ENCODE measurements at regions not wholly inside any gene's neighbourhood (a gene's known extent, or its start where the extent isn't known, plus 50 kb on each side); places are given as distances from the start of the nearest gene placed in this dataset.

DNA sequence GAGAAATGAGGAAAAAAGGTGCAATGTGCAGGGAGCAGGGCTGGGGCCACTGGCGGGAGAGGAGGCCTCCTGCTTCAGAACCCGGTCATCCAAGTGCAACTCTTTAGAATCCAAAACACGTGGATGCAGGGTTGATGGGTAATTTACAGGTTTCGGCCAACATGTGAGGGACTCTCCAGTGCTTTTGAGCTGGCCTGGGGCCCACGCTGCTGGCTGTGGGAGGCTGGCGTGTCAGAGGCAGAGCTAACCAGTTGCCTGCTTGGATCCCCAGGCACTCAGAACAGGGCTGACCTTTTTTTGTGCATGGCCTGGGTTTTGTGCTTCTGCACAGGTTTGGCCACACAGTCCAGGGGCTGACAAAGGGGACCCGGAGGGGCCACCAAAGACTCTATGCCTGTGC, 61.6 kb downstream of the GADD45G start:
- no peak for DNase-seq
- TF ChIP-seq GATA1 (IDR thresholded peaks at IDR 0.05; ENCODE audit: low read depth, low read length) = no peak
- no peak for TF ChIP-seq POLR2A (IDR thresholded peaks at IDR 0.05; ENCODE audit: low read length)

DNA sequence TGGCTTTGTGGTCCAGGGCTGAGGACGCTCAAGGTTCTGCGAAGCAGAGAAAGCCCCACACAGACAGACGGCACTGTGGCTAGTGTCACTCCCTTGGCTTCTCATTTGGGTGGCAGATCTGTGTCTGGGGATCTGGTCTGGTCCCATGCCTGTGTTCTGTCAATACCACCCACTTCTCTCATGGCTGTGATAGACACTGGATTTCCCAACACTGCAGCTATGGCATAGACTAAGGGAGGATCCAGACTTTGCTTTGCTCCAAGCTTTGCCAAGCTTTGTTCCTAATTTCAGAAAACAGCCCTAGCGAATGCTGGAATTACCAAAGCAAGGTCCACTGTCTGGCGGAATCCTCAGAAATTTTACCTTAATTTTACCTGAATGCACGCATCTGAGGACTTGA, 62.1 kb downstream of the GADD45G start:
- DNase-seq = no peak
- no peak for TF ChIP-seq POLR2A (IDR thresholded peaks at IDR 0.05; ENCODE audit: low read length)
- no peak for TF ChIP-seq GATA1 (IDR thresholded peaks at IDR 0.05; ENCODE audit: low read depth, low read length)

DNA sequence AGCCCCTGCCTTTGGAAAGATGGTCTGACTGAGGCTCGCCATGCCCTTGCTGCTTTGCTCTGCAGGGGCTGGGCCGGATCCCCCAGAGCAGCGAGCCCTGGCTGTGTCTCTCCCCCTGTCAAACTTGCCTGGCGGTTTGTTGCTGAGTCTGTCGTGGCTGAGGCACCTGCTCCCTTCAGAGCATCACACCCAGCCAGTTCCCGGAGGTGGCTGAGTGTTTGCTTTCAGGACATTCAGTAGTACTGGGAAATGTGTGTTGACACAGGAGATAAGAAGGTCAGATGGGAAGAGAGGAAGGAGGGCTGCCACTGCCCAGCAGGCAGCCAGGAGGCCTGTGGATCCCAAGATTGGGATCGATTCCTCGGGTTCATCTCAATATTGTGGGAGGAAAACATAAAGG, 62.9 kb downstream of the GADD45G start:
- TF ChIP-seq POLR2A (IDR thresholded peaks at IDR 0.05; ENCODE audit: low read length) (no peak), GATA1 (IDR thresholded peaks at IDR 0.05; ENCODE audit: low read depth, low read length) (no peak)
- no peak for DNase-seq

DNA sequence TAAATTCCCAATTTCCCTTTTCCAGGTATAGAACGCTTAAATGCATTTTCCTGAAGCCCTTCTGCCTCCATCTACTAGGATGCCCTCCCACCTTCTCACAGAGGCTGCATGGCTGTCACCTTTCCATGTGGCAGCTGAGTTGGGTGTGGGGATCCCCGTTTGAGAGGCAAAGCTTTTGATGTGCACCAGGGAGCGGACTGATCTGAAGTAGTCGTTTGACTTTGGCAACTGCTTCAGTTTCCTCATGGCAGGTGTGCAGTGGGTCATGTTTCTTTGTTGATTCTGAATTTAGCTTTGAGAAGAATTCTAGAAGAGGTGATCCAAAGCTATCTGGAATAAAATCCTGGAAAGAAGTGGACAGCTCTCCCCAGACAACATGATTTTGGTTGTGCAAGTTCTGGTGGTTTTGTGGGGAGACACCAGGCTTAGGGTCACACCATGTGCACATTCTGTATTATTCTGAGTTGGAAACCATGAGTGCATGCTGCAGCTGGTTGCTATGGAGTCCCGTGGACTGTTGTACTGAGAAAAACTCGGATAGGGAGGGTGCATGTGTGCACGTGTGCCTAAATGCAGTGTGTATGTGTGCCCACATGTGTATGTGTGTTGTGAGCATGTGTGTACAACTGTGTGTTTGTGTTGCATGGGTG, 63.5 kb downstream of the GADD45G start:
- TF ChIP-seq GATA1 (IDR thresholded peaks at IDR 0.05; ENCODE audit: low read depth, low read length) (no peak), POLR2A (IDR thresholded peaks at IDR 0.05; ENCODE audit: low read length) (no peak)
- DNase-seq = no peak

DNA sequence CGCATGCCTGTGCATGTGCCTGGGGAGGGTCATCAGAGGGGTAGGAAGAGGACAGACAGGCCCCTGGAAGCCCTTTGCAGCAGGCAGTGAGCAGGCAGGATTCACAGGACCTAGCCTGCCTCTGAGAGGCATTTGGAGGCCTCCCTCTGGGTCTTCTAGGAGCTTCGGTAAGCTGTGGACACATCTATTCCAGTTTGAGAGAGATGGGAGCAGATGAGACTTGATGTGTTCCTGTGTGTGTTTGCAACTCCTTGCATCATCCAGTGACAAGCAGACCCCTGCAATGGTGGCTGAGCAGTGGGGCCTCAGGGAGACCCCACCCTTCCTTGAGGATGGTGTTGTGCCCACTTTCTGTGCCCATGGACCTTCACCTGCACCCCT, 64.0 kb downstream of the GADD45G start:
- TF ChIP-seq POLR2A (IDR thresholded peaks at IDR 0.05; ENCODE audit: low read length) (no peak), GATA1 (IDR thresholded peaks at IDR 0.05; ENCODE audit: low read depth, low read length) (no peak)
- no peak for DNase-seq

DNA sequence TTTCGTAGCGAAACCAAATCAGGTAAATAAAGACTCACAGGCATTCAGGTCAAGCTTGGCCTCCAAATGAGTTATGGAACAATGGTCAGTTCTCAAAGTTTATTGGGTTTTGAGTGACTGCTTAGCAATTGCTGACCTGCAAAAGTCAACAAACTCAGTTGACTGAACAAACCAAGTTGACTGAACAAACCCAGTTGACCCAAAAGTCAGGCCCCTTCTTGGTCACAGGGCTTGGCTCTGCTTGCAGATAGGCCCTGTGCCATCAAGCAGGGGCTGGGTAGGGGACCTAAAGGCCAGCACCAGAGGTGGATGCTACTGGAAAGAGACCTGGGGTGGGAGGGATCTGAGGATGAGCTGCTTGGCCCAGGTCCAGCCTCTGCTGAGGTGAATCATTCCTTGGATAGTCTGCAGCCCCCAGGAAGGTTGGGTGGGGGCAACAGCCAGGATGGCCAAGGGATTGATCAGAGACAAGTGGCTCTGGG, 64.6 kb downstream of the GADD45G start:
- TF ChIP-seq POLR2A (IDR thresholded peaks at IDR 0.05; ENCODE audit: low read length) (no peak), GATA1 (IDR thresholded peaks at IDR 0.05; ENCODE audit: low read depth, low read length) (no peak)
- no peak for DNase-seq

DNA sequence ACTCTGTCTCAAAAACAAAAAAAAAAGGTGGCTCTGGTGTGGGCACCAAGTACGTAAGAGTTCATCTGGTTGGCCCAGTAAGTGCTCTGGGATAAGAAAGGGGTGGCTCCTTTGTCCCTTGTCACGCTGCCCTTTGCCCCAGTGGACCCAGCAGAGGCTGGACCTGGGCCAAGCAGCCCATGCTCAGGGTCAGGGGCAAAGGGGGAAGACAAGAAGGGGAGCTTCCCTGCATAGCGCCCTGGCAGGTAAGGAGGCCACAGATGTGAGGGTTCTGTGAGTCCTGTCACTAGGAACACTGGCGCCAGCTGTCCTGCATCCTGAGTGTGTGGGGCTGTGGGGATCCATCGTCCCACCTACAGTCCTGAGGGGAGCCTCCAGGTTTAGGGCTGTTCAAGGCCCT, 65.3 kb downstream of the GADD45G start:
- no peak for DNase-seq
- no peak for TF ChIP-seq GATA1 (IDR thresholded peaks at IDR 0.05; ENCODE audit: low read depth, low read length)
- TF ChIP-seq POLR2A (IDR thresholded peaks at IDR 0.05; ENCODE audit: low read length) = no peak

DNA sequence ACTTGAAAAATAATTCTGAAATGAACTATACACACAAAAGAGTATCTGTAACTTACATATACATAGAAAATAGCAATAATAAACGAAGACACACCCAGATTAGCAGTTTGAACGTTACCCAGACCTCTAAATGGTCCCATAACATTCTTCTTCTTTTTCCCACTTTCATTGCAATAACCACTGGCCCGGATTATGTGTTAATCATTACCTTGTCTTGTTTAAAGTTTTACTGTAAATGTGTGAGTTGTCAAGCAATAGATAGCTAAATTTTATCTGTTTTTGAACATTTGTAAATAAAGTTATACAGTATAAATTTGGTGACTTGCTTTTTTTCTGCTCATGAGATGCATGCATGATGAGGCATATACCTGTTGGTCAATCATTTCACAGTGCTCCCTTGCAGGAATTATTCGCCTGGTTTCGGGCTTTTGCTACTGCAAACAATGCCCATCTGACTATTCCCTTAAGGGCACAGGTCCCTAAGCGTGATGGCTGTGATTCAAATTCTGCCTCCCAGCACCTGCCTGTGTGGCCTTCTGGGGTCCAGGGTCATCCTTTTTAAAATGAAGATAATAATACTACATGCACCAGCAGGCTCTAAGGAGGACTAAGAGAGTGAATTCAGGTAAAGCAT, 66.1 kb downstream of the GADD45G start:
- TF ChIP-seq GATA1 (IDR thresholded peaks at IDR 0.05; ENCODE audit: low read depth, low read length) (no peak), POLR2A (IDR thresholded peaks at IDR 0.05; ENCODE audit: low read length) (no peak)
- no peak for DNase-seq

DNA sequence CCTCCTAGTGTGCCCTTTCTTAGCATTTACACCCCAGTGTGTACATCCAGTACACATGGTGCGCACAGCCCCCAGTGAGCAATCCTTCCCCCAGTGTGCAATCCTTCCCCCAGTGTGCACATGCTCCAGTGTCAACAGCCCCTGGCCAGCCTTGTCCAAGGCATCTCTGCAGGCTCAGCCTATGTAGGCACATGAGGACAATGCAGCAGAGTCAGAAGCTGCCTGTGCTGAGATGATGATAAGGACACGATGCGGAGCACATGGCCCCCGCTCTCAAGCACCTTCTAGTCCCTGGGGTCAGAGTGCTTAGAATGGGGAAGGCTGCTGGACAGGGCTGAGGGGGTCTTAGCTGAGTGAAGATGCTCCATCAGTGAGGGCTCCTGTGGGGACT, 69.8 kb downstream of the GADD45G start:
- TF ChIP-seq GATA1 (IDR thresholded peaks at IDR 0.05; ENCODE audit: low read depth, low read length) (no peak), POLR2A (IDR thresholded peaks at IDR 0.05; ENCODE audit: low read length) (no peak)

DNA sequence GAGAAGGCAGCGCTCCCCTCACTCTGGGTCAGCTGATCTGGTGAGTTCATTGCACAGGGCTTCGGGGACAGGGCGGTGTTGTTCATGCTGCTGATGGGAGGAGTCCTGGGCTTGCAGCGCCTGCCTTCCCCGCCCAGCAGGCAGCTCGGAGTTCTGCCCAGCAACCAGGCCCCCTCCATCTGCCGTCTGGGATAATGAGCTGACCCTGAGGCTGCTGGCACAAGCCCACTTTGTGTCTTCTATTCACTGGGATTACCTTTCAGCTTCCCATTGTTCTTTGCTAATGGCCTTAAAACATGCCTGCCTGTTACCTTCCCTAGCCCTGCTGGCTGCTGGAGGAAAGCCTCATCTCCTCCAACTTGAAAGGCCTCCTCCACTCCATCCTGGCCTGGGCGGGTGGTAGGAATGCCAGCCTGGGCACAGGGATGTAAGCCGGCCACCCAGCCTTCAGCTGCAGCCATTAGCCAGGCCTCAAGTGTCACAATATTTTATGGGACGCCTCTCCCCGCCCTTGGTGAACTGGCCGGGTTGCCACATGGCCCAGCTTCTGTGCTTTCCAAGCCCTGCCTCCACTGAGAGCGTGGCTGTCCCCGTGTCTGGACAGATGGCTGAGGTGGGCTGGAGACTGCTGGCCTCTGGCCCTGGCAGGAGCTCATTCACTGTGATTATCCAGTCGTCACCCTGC, 70.4 kb downstream of the GADD45G start:
- TF ChIP-seq POLR2A (IDR thresholded peaks at IDR 0.05; ENCODE audit: low read length) (no peak), GATA1 (IDR thresholded peaks at IDR 0.05; ENCODE audit: low read depth, low read length) (no peak)

More for the DNA sequence above, 69.8 kb downstream of the GADD45G start:
- DNase-seq = no peak

DNA sequence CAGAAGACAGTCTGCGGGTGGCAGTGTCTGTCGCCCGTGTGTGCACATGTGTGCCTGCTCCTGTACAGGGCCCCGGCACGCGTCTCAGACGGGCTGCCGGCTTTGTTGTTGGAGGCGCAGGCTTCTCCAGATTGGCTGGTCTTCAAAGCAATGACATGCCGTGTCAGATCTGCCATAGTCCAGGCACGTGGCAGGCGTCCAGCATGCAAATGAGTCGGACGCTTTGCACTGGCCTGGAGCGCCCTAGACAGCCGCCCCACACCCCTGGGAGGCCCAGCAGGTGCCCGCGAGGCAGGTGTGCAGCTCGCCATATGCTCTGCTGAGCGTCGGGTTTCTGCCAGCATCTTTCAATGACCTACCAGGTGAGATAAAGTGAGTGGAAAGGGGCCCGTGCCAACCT, 71.5 kb downstream of the GADD45G start:
- TF ChIP-seq GATA1 (IDR thresholded peaks at IDR 0.05; ENCODE audit: low read depth, low read length) (no peak), POLR2A (IDR thresholded peaks at IDR 0.05; ENCODE audit: low read length) (no peak)
- DNase-seq = no peak

More for the DNA sequence above, 70.4 kb downstream of the GADD45G start:
- DNase-seq = no peak

DNA sequence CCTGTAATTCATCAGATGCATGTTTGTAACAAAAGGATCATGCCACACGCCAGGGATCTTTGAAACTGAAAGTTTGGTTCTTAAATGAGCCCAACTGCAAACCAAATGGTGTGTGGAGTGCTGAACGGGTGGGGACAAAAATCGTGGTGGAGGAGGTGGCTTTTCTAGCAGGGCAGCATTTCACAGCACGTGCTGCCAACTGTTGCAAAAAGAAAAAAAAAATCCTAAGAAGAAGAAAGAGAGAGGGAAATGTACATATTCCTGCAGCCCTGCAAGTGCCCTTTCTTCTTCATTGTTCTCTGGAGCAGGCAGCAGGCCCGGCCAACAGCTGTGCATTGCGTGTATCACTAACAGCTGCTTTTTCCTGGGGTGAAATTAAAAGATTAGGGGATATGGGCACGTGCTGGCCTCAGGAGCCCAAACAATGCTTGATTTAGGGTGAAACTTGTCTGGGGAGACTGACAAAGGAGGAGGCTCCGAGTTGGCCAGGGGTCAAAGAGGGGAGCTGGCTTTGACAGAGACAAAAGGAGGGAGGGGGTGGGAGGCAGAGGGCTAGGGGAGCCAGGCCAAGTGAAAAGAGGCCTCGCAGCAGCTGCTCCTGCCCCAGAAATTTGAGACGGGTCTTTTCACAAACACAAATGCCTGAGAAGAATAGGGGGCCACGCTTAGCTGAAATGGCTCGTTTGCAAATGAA, 73.0 kb downstream of the GADD45G start:
- TF ChIP-seq GATA1 (IDR thresholded peaks at IDR 0.05; ENCODE audit: low read depth, low read length) = no peak
- TF ChIP-seq POLR2A (IDR thresholded peaks at IDR 0.05; ENCODE audit: low read length) = no peak
- DNase-seq = no peak

DNA sequence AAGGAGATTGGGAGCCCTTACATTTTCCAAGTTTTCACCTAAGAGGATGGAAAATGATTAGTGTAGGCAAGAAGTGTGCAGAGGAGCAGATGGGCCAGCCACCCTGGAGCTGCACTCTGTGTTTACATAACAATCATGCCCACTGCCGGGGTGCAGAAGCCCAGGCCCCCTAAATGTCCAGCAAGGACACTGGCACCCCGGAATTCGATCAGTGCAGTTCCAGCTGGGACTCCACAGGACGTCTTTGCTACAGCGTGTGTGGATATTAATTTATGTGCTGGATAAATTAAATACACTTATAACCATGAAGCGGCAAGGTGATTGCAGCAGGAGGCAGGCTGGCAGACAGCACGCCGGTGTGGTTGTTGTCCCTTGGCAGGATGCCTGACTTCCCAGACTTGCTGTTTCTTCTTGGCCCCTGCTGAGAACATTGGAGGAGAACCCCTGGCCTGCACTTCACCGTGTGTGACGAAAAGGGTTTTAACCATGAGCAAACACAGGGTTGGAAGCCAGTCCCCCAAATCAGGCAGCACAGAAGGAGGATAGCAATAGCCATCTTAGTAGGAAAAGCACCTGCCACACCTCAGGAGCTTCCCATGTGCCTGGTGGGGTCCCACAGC, 73.7 kb downstream of the GADD45G start:
- TF ChIP-seq GATA1 (IDR thresholded peaks at IDR 0.05; ENCODE audit: low read depth, low read length) = no peak
- no peak for TF ChIP-seq POLR2A (IDR thresholded peaks at IDR 0.05; ENCODE audit: low read length)
- no peak for DNase-seq

DNA sequence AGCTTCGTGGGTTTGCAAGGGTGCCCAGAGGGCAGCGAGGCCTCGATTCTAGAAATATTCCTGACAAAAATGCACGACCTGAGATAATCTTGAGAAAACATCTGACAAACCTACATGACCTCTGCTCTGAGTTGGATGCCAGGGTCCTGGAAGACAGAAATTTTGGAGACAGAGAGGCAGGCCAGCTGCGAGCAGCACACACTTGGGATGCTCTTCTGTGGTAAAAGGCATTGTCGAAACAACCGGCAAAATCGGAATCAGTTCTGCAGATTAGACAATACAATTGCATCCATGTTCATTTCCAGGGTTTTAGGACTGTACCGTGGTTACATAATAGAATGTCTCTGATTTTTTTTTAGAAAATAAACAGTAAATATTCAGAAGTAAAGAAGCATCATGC, 74.2 kb downstream of the GADD45G start:
- no peak for DNase-seq
- TF ChIP-seq GATA1 (IDR thresholded peaks at IDR 0.05; ENCODE audit: low read depth, low read length) (no peak), POLR2A (IDR thresholded peaks at IDR 0.05; ENCODE audit: low read length) (no peak)
